Esophagus muscularis mucosa (tissue), 4 donors: ENCODE measurements at regions not wholly inside any gene's neighbourhood (a gene's known extent, or its start where the extent isn't known, plus 50 kb on each side); places are given as distances from the start of the nearest gene placed in this dataset.

Source experiments
- DNase-seq: peaks from one replicate; pipeline ENCODE4 v3.0.0-alpha.2; 2017; ENCODE audit errors: extremely low spot score
- H3K27ac ChIP-seq, 4 donors: fragments of 200-600 bp; sonication (generic); replicated peaks in 1 of 4; 1 replicate in 3 of 4; 2 replicates in 1 of 4; pipeline ENCODE4 v1.5.1; 2016 to 2019; ENCODE audit warnings: mild to moderate bottlenecking in 1 of 4
- H3K27me3 ChIP-seq, 4 donors: fragments of 200-600 bp; sonication (generic); one replicate each; pipeline versions ENCODE4 v1.5.1 to v1.6.0; 2016 to 2019
- H3K36me3 ChIP-seq, 4 donors: fragments of 200-600 bp; sonication (generic); one replicate each; pipeline ENCODE4 v1.5.1; 2016 to 2019
- H3K4me1 ChIP-seq, 4 donors: fragments of 200-600 bp; sonication (generic); one replicate each; pipeline ENCODE4 v1.5.1; 2016 to 2019
- H3K4me3 ChIP-seq, 4 donors: fragments of 200-600 bp; sonication (generic); 1 replicate in 2 of 4; 2 replicates in 2 of 4; pipeline ENCODE4 v1.5.1; 2016 to 2019; ENCODE audit warnings: mild to moderate bottlenecking in 4 of 4, moderate library complexity in 1 of 4
- H3K9me3 ChIP-seq, 4 donors: fragments of 200-600 bp; sonication (generic); 1 replicate in 3 of 4; 2 replicates in 1 of 4; pipeline ENCODE4 v1.5.1; 2016 to 2019
- CTCF ChIP-seq, 3 experiments: fragments of 200-600 bp in 2 of 3; fragments of 450-650 bp in 1 of 3; sonication (generic) in 2 of 3; IDR thresholded peaks; one replicate each; pipeline ENCODE4 v1.5.1; 2017 to 2019; ENCODE audit warnings: antibody characterized with exemption in 3 of 3, mild to moderate bottlenecking in 2 of 3, moderate library complexity in 1 of 3
- EP300 ChIP-seq: sonication (generic); formaldehyde crosslinking; IDR thresholded peaks from one replicate; pipeline ENCODE4 v1.6.1; 2017; ENCODE audit warnings: antibody characterized with exemption
- POLR2A ChIP-seq: fragments of 450-650 bp; IDR thresholded peaks from one replicate; pipeline ENCODE4 v1.6.1; 2017; ENCODE audit warnings: antibody characterized with exemption, moderate library complexity, mild to moderate bottlenecking, low read depth
- POLR2AphosphoS5 ChIP-seq, 2 donors: sonication (generic); formaldehyde crosslinking; IDR thresholded peaks; one replicate each; pipeline ENCODE4 v1.6.1; 2017; ENCODE audit warnings: antibody characterized with exemption in 2 of 2
- WGBS: methylation state at CpG from one replicate; pipeline ENCODE4 v1.1.5; 2018; 5-methylcytosine and 5-hydroxymethylcytosine counted together
- intact Hi-C: fragments of 100-400 bp; cut with DNase I; formaldehyde crosslinking; loops from one replicate; pipeline ENCODE4 v1.15.1; 2023

- H3K36me3 ChIP-seq, result no peaks in the 10 kb centered on the region
- DNase-seq, result no peak
- no peak for TF ChIP-seq CTCF (IDR thresholded peaks at IDR 0.05)
- TF ChIP-seq POLR2A, result no peak
- no peak for TF ChIP-seq EP300
- no peak for TF ChIP-seq POLR2AphosphoS5 (IDR thresholded peaks at IDR 0.05)
- no peaks in the 10 kb centered on the region for H3K4me1 ChIP-seq
- no peaks in the 10 kb centered on the region for H3K27me3 ChIP-seq
- no peak overlapping the region for H3K4me3 ChIP-seq
- H3K27ac ChIP-seq, result no peak overlapping the region
- H3K9me3 ChIP-seq, result peaks cover 0 to 3% (median 0%) of the 10 kb centered on the region in 4 donors
- intact Hi-C loops, result no loop called here
Observed at GRCh38 chr7:10560497-10560896, 413.2 kb upstream of the PHF14 start.

GRCh38 chr7:10568891-10569290, 404.8 kb upstream of the PHF14 start:
- Histone ChIP-seq H3K27me3 (no peaks in the 10 kb centered on the region), H3K9me3 (peaks cover 0 to 10% (median 0%) of the 10 kb centered on the region in 4 donors), H3K4me1 (no peaks in the 10 kb centered on the region), H3K36me3 (no peaks in the 10 kb centered on the region), H3K4me3 (no peak overlapping the region), H3K27ac (no peak overlapping the region)
- no peak for DNase-seq
- intact Hi-C loops, result no loop called here
- TF ChIP-seq CTCF (IDR thresholded peaks at IDR 0.05) (no peak), POLR2A (no peak), EP300 (no peak)

GRCh38 chr7:10571759-10572158, 401.9 kb upstream of the PHF14 start:
- H3K4me1 ChIP-seq, result no peaks in the 10 kb centered on the region
- H3K4me3 ChIP-seq, result no peak overlapping the region
- H3K9me3 ChIP-seq, result no peaks in the 10 kb centered on the region
- no peak overlapping the region for H3K27ac ChIP-seq
- 23% methylated on average over 1 of the region's 1 CpG for WGBS
- intact Hi-C loops, result no loop called here
- H3K36me3 ChIP-seq, result no peaks in the 10 kb centered on the region
- no peak for TF ChIP-seq POLR2AphosphoS5 (IDR thresholded peaks at IDR 0.05)
- no peak for TF ChIP-seq POLR2A
- no peak for TF ChIP-seq EP300
- no peak for TF ChIP-seq CTCF (IDR thresholded peaks at IDR 0.05)
- no peaks in the 10 kb centered on the region for H3K27me3 ChIP-seq
- DNase-seq, result no peak

GRCh38 chr7:10577866-10578374, 395.8 kb upstream of the PHF14 start:
- Histone ChIP-seq H3K4me3 (no peak overlapping the region), H3K27me3 (no peaks in the 10 kb centered on the region), H3K27ac (no peak overlapping the region), H3K9me3 (no peaks in the 10 kb centered on the region), H3K4me1 (no peaks in the 10 kb centered on the region), H3K36me3 (no peaks in the 10 kb centered on the region)
- 89% methylated on average over 3 of the region's 3 CpGs for WGBS
- TF ChIP-seq CTCF (IDR thresholded peaks at IDR 0.05), result no peak
- TF ChIP-seq EP300, result no peak
- no peak for TF ChIP-seq POLR2A
- TF ChIP-seq POLR2AphosphoS5 (IDR thresholded peaks at IDR 0.05), result no peak
- intact Hi-C loops, result no loop called here
- DNase-seq, result no peak

GRCh38 chr7:10579561-10579960, 394.1 kb upstream of the PHF14 start:
- TF ChIP-seq POLR2A (no peak), EP300 (no peak), POLR2AphosphoS5 (IDR thresholded peaks at IDR 0.05) (no peak)
- no peaks in the 10 kb centered on the region for H3K36me3 ChIP-seq
- intact Hi-C loops, result no loop called here
- H3K4me3 ChIP-seq, result no peak overlapping the region
- no peak for DNase-seq
- no peaks in the 10 kb centered on the region for H3K9me3 ChIP-seq
- 93% methylated on average over 3 of the region's 3 CpGs for WGBS
- no peaks in the 10 kb centered on the region for H3K4me1 ChIP-seq
- H3K27ac ChIP-seq, result no peak overlapping the region
- H3K27me3 ChIP-seq, result no peaks in the 10 kb centered on the region
